ENCODE measurements at regions not wholly inside any gene's neighbourhood (a gene's known extent, or its start where the extent isn't known, plus 50 kb on each side); places are given as distances from the start of the nearest gene placed in this dataset.
A peak's percentile ranks its signal among the peaks of the same experiment; 100 is the strongest.
"Not testable (repeated sequence)": the region's sequence is repeated elsewhere in the genome, so short reads cannot be mapped to it uniquely, and the experiment has no call there.

DNA sequence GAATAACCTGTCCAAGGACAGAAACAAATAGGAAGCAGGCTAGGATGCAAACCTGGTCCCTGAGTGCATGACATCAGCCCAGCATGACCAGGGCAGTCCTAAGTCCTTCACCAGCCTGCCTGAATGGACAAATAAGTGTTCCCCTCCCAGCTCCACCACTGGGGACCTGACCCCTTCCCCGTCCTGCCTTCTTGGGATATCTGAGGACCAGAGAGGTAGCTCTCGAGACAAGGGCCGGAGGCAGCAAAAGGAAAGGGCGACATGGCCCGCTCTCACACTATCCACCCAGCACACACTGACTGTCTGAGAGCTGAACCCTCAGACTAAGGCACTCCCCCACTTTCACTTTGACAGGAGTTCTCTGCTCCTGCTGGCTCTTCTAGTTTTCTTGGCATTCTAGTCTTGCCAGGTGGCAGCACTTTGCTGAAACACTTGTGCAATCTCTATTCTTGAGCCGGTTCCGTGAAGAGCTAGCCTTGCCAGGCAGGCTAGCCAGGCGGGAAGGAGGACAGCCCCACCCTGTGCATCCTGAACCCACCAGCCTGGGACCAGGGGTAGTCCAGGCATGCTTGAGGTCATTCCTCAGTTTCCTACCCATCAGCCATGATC is 251.1 kb upstream of the RAB4A start:
- no peak for DNase-seq

DNA sequence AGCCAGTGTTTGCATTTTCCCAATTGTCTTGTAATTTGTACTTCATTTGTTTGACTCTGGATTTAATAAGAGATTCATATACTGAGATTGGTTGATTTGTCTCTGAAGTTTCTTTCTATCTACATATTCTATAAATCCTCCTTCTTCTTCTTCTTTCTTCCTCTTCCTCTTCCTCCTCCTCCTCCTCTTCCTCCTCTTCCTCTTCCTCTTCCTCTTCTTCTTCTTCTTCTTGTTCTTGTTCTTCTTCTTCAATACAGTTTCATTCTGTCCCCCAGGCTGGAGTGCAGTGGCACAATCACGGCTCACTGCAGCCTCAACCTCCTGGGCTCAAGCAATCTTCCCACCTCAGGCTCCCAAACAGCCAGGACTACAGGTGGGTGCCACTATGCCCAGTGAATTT is 249.9 kb upstream of the RAB4A start:
- DNase-seq = not testable (repeated sequence)

DNA sequence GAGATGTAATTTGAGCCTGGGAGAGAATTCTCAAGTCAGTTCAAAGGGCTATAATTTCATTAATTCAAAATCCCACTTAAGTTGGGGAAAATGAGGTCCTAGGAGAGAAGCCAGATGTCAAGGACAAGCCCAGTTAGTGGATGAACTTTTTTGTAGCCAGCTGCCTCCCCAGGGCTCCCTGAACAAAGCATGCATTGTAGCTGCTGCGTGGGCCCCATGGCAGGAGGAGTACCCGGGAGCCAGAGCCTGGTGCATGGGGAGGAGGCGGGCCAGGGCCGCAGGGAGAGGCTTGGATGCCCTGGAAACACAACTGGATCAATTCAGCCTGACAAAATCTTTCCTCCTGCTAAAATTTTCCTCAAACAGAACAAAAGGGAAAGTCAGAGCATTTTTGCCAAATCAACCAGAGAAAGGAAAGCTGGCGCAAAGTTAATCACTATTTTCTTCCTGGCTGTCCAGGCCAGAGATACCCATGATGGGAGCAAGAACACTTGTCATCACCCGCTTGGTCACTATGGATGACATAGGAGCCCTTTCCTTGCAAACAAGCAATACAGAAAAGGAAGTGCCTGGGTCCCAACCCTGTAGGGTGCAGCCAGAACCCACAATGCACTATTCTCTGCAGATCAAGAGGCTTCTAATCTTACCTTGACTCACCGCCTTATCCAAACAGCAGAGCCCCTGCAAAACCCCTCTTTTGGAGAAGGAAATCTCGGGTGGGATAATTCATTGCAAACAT is 248.1 kb upstream of the RAB4A start:
- no peak for DNase-seq

GRCh38 chr1:229023651-229024300 is 247.1 kb upstream of the RAB4A start:
- DNase-seq = peak; percentile 12

- peak; percentile 52 for DNase-seq
Measured at GRCh38 chr1:229024528-229025130, 246.3 kb upstream of the RAB4A start.

- no peak for DNase-seq
Measured at GRCh38 chr1:229025576-229025975, 245.3 kb upstream of the RAB4A start.

DNA sequence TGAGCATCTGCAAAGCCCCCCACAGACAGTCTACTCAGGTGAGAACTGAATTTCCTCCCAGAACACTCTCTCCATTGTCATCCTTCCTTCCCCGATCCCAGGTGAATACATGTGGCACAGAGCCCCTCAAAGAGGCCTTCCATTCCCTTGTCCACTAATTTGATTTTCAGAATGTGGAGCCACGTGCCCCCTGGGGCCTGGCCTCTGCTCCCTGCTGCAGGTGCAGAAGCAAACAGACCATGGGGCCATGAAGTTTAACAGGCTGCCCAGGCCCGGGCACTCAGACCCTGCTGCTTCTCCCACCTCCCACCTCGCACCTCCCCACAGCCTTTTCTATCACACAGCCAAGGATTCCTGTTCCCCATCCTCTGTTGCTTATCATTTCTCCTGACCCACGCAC is 243.8 kb upstream of the RAB4A start:
- no peak for DNase-seq

- DNase-seq = peak; percentile 23
Measured at GRCh38 chr1:229027622-229028182, 243.2 kb upstream of the RAB4A start.

GRCh38 chr1:229028544-229028943 is 242.4 kb upstream of the RAB4A start:
- no peak for DNase-seq

- DNase-seq = no peak
Measured at GRCh38 chr1:229028987-229029878, 241.7 kb upstream of the RAB4A start.

- DNase-seq = no peak
Measured at GRCh38 chr1:229029879-229030235, 241.1 kb upstream of the RAB4A start.

DNA sequence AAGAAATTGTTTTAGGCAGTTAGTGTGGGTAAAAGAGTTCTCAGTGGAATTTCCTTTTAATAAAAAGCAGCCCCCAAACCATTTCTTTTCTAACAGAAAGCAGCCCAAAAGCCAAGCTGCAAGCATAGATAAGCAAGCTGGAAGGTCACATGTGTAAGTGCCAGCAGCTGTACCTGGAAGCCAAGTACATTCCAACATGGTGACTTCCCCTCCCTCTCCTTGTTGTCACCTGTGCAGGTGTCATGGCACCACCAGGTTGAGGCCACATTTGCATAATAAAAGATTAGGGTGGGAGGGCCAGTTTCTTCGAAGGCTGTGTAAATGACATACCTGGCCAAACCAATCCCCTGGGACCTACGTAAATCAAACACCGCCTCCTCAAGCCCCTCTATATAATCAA is 240.3 kb upstream of the RAB4A start:
- no peak for DNase-seq

DNA sequence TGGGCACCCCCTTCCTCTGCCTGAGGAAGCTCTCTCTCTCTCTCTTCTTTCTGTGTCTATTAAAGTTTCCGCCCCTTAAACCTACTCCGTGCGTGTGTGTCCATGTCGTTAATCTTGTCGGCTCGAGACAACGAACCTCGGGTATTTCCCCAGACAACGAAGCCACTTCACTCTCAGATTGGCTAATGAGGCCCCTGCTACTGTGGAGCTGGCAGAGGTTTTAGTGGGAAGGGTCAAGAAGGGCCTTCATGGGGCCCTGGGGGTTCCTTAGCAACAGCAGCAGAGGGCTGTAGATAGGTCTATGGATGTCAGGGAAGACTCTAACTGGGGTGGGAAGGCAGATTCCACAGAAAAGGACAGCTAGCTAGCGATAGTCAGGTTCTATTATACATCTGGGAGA is 239.8 kb upstream of the RAB4A start:
- no peak for DNase-seq

GRCh38 chr1:229031481-229032341 is 239.2 kb upstream of the RAB4A start:
- DNase-seq = no peak

GRCh38 chr1:229032375-229032774 is 238.5 kb upstream of the RAB4A start:
- DNase-seq = no peak

DNA sequence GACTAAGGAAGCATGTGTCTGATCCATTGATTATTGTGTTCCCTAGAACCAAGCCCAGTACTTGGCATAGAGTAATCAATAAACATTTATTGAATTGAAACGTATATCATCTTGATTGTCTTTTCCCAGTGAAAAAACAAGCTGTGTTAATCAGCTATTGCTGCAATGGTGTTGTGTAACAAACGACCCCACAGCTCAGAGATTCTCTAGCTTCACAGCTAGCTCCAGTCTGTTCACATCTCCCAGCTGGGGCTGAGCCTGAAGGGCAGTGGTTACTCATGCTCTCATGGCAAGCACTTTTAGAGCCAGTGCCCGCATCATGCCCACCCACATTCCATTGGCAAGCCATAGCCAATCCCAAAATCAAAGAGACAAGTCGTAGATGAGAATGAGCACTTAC is 237.4 kb upstream of the RAB4A start:
- no peak for DNase-seq

DNA sequence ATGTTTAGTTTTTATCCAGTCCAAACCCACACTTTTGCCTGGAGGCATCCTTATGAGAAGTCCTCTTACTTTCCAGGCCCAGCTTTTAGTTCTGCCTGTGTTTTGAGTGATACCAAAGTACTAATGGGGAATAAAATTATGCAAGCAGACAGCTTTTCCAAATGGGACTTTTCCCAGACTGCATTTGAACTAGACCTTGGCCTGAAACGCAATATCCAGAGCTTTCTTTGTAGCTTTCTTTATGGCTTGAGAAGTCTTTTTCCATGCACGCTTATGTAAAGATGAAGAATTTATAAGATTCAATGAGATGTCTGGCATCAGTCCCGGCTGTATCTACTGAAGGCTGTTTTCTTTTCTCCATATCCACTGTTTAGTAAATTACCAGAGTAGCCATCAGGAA is 236.6 kb upstream of the RAB4A start:
- no peak for DNase-seq

GRCh38 chr1:229035054-229035747 is 235.7 kb upstream of the RAB4A start:
- DNase-seq = no peak

DNA sequence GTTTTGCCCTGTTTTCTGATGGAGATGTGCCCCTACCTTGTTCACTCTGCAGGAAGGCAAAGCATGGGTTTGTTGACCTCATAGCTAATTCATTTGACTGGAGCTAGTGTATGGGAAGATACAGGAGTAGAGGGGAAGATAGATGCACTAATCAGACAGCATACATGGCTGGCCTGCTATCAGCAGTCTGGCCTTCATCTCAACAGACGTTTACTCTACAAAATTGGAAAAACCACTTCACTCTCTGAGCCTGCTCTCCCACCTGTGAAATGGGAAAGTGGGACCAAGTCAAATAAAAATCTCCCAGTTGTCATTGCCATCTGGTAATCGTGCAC is 235.2 kb upstream of the RAB4A start:
- no peak for DNase-seq

GRCh38 chr1:229037806-229038405 is 233.0 kb upstream of the RAB4A start:
- no peak for DNase-seq

Data from CD4-positive, alpha-beta T cell treated with Interferon gamma for 1 hour (primary cell).